ENCODE measurements at regions not wholly inside any gene's neighbourhood (a gene's known extent, or its start where the extent isn't known, plus 50 kb on each side); places are given as distances from the start of the nearest gene placed in this dataset.

DNA sequence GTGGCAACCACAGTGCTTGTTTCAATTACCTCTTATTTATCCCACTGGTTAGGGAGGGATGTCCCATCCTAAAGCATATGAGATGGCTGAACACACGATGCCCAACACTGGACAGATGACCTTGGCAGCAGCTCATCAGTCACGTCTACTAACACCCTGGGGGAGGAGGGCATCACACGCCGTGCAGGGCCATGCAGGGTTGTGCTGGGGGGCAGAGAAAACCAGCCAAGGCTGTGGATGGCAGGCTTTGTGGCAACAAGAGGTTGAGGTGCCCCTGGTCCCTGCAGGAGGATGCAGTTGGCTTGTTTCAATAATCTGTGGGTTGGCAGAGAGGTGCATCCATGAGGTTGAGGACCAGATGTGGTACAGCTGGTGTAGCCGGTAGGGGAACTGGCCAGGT lies 293.7 kb upstream of the SULF2 start:
- DNase-seq (ENCODE audit: low spot score): no peak

DNA sequence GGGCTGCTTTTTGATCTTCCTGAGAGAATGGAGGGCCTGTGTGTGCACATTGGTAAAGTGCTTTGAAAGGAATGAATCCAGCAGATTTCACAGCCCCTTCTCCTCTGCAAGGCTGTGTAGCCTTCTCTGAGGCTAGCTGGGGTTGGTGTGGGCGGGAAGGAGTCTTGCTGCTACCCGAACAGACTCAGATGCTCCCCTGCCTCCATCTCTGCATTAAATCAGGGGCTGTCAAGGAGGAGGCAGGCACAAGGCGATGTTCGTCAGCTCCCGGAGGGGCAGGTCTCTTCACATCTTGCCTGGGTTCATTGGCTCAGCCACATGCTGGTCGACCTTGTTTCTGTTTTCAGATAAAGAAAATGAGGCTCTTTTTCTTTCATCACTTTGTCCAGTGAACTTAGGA lies 291.5 kb upstream of the SULF2 start:
- no peak for DNase-seq (ENCODE audit: low spot score)

DNA sequence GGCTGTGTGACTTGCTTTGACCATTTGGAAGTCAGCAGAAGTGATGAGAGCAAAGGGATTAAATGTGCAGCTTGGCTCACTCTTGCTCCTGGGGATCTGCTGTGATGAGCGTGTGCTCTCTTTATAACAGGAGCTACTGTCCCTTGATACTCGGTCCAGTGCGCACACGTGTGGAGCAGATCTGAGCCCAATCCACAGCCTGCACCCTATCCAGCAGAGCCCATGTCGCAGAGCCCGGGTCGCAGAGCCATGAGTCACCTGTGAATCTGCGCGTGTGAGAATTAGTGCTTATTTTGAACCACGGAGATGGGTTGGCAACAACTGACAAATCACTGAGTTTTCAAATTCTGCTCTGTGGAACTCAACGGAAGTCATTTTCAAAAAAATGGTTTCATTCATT lies 291.0 kb upstream of the SULF2 start:
- DNase-seq (ENCODE audit: low spot score): no peak

DNA sequence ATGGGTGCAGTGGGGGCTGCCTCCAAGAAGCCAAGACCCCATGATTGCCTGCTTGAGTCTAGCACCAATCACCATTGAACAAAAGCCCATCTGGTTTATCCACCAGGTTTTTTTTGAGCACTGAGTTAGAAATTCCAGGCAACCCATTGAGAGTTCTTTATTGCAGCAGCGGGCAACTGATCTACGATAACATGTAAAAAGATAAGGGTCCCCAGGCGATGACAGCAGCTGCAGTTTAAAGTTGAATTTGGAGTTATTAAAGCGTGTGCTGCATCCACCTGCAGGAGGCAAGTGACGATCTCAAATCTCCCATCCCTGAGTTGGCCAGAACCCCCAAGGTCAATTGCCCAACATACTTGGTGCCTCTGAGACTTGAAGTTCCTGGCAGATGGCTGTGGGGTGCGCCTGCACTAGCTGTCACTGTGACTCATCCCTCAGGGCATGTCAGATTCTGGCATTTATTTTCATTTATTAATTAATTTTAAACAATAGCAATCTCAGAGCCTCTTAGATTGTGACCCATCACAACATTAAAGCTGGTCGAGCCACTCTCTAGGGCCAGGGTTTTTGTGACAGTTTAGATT lies 290.4 kb upstream of the SULF2 start:
- DNase-seq (ENCODE audit: low spot score): no peak

DNA sequence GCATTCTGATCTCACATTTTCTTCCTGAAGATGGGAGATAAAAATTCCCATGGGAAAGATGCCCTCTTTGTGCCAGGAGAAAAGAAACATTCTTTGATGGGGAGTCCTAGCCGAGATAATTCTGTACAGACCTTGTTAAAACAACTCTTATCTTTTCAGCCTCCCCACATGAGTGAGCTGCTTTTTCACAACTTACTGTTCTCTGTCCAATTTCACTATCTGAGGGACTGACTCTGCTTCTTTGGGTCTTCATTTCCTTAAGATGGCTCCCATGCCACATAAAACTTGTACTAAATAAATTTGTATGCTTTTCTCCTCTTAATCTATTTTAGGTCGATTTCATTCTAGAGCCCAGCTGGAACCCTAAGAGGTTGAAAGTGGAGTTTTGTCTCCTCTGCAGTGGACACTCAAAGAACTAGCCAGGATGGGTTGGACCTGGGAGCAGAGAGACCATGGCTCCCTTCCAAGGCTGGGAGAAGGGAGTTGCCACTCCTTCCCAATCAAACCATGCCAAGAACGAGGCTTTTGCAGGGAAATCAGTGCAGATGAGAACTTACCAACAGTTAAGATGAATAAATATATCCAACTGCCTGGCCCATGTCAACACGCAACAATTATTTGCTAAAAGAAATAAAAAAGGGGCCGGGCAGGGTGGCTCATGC lies 285.8 kb upstream of the SULF2 start:
- no peak for DNase-seq (ENCODE audit: low spot score)

DNA sequence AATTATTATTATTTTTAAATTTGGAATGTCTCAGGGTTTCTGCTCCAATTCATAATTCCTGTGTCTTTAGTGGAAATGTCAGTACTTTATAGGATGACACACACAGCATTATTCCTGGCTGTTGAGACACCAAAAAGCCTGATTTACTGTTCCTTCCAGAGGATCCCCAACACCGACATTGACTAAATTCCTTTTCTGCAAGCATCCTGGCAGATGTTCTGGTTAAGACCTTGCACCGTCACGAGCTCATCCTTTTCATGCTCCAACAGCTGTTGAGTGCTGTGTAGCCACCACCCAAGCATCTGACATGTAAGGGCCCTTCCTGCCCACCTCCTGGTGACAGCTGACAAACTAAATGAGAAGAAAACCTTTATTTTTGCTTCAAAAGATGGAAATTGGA lies 284.3 kb upstream of the SULF2 start:
- no peak for DNase-seq (ENCODE audit: low spot score)

DNA sequence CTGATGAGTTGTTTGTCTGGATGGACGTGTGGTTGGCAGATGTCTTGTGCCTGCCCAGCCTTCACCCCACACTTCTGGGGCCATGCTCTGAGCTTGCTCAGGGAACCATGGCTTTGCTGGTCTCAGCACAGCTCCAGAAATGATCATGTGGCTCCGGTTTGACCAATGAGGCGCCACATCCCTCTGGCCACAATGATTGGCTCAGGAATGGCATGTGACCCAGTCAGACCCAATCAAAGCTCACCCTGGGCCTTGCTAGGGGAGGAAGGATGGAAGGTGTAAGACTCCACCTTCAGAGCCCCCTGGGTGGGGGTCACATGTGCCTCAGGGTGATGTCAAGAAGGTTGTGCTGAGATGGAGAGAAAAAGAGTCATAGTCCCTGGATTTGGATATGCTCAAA lies 281.6 kb upstream of the SULF2 start:
- no peak for DNase-seq (ENCODE audit: low spot score)

DNA sequence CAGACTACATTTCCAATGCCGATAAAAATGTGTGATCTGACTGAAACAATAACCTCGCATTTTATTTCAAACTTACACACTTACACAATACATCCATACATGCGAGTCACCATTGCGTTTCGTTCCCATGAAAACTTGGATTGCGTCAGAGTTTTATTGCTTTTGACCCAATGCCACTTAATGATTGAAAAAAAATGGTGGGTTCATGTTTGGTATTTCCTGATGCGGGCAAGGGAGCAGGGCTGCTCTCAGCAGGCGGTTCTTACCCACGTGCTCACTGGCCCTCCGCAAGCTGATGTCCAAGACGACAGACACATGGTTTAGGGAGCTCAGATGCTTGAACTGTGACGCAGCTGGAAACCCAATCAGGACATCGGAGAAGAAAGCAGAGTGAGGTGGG lies 281.0 kb upstream of the SULF2 start:
- DNase-seq (ENCODE audit: low spot score): no peak

DNA sequence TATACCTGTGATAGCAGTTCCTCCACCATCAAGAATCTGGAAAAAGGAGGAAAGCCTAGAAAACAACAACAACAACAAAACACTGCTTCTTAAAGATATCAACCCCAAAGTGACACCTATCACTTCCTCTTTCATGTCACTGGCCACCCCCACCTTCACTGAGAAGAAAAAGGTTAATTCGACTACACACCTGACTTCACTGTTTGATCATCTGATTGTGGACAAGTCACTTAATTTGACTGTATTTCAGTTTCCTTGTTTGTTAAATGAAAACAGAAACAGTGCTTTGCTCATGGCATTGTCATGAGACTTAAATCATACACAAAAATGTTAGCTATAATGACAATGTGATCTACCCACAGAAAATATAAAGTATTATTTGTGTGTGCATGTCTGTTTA lies 280.6 kb upstream of the SULF2 start:
- DNase-seq (ENCODE audit: low spot score): no peak

DNA sequence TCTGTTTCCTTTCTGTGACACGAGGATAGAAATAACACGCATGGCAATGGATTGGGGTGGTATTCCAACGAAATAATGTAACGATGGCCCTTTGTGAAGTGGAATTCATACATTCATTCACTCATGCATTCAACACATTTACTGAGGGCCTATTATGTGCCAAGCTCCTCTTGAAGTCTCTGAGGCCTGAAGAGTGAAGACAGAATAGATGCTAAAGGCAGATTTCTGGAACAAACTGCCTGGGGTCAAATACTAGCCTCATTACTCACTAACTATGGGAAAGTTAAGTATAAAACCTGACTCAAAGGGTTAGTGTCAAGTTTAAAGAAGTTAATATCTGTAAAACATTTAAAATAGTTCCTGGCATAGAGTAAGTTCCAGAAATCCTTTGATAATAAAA lies 279.6 kb upstream of the SULF2 start:
- DNase-seq (ENCODE audit: low spot score): no peak

DNA sequence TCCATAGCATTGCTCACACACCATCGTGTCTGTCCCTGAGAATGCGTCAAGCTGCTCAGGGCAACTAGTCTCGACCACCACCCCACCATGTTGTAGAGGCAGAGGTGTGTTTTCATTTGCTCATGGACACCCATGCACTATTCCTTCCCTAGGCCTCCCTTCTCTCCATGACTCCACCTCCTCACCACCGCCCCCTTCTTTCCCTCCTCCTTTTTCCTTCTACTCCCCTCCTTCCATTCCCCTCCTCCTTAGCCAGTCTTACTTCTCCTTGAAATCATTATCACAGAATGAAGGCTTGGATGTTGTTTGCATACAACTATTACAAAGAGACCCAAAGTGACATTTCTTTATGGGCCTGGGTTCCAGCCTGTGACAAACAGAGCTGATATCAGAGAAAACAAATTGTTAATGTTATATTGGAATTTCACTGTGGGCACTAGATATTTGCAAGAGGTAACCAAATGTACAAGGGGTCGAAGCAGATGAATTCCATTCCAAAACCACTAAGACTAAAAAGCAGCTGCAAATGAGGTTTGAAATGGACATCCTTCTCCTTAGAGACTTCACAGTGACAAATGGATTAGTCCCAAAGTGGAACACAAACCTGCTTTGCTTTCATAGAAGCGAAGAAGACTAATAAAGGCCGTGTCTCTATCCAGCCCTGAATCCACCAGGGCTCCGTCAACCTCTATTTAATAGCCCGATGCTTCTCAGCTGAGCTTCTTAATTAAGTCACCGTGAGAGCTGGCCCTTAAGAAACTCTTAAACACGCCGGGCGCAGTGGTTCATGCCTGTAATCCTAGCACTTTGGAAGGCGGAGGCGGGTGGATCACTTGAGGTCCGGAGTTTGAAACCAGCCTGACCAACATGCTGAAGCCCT lies 275.8 kb upstream of the SULF2 start:
- DNase-seq (ENCODE audit: low spot score): no peak

DNA sequence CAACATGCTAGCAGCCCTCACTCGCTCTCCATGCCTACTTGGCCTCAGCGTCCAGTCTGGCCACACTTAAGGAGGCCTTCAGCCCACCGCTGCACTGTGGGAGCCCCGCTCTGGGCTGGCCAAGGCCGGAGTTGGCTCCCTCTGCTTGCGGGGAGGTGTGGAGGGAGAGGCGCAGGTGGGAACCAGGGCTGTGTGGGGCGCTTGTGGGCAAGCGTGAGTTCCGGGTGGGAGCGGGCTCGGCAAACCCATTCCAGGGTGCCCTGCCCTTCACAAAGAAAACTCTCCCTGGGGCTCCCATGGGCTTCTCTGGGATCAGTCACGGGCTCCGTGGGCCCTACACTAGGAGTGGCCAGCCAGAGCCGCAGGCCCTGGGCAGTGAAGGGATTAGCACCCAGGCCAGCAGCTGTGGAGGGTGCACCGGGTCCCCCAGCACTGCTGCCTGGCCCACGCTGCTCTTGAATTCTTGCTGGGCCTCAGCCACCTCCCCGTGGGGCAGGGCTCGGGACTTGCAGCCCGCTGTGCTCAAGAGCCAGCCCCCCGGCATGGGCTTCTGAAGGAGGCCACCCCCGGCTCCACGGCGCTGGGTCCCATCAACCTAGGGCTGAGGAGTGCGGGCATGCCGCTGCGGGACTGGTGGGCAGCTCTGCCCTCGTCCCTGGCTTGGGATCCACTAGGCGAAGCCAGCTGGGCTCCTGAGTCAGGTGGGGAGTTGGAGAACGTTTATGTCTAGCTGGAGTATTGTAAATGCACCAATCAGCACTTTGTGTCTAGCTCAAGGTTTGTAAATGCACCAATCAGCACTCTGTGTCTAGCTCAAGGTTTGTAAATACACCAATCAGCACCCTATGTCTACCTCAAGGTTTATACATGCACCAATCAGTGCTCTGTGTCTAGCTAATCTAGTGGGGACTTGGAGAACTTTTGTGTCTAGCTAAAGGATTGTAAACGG lies 273.6 kb upstream of the SULF2 start:
- DNase-seq (ENCODE audit: low spot score): no peak

DNA sequence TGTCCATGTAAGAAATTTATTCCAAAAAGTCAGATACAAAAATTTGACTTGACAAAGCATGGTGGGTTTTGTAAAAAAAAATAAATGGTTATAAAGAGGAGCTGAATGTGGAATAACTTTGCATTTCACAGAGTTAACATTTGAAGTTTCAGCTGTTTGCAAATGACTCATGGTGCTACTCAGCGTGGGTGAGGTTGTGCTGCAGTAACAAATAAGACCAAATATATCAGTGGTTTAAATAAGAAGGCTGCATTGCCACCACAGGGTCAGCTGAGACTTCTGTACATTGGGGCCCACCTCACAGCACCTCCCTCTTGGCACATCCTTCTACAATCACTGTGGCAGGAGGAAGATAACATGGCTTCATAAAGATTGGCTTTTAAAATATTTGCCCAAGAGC lies 272.5 kb upstream of the SULF2 start:
- DNase-seq (ENCODE audit: low spot score): no peak

DNA sequence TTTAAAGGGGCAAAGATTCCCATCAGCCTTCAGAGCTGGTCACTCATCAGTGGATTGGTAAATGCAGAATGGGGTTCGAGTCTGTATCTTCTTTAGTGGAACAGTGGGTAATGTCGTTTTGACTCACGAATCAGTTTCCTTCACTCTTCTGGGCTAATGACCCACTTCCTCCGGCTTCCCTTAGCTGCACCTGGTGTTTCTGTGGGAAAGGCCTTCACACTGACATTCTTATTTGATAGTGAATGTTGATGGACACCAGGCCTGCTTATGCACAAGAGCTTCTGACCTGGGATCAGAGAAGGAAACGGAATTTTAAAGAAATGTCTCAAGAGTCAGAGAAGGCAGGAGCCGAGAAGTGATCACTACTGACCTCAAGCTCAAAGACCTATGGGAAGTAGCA lies 272.0 kb upstream of the SULF2 start:
- no peak for DNase-seq (ENCODE audit: low spot score)

DNA sequence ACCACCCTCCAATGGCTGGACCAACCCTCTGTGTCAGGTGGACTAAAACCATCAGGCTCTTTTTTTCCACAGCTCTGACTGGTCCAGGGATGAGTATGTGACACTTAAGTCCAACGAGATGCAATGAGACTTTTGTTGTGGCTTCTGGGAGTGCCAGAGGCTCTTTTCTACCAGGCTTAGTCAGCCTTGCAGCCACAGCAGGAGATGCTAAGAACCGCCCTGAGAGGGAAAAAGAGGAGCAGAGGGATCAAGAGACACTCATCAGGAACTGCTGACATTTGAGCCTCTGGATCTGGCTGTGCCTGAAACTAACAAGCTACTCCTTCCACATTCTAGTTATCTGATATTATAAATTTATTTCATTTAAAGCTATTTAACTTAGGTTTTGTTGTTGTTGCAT lies 270.9 kb upstream of the SULF2 start:
- DNase-seq (ENCODE audit: low spot score): no peak

DNA sequence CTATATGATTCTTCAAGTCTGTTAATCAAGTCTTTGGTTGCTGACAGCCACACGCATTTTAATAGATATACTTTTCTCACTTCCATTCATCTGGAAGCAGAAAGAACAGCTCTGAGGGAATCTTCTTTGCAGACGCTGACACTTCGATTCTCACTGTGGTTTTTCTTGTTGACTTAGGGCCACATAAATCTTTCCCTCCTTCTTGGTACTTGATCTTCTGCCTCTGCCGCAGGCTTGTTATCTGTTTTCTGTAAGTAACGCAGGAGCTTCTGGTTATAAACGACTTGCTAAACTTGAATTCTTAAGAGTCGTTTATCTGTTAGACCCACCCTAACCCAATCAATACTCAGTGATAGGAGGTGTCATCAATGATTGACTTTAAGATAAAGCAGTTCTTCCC lies 268.8 kb upstream of the SULF2 start:
- no peak for DNase-seq (ENCODE audit: low spot score)

DNA sequence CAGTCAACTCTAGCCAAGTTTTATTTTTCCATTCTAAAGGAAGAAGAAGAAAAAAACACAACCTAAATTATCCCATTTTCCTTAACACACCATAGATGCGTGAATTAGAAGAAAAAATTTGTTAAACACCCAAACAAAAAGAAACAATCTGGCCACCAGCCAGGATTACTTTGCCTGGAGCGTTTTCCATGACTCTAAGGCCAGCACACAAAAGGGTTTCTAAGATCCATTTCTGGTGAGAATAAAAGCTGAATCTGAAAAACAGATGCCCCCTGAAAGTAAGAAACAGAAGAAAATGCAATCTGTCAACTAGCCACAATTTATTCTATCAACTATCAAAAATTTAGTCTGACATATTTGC lies 267.2 kb upstream of the SULF2 start:
- DNase-seq (ENCODE audit: low spot score): no peak

DNA sequence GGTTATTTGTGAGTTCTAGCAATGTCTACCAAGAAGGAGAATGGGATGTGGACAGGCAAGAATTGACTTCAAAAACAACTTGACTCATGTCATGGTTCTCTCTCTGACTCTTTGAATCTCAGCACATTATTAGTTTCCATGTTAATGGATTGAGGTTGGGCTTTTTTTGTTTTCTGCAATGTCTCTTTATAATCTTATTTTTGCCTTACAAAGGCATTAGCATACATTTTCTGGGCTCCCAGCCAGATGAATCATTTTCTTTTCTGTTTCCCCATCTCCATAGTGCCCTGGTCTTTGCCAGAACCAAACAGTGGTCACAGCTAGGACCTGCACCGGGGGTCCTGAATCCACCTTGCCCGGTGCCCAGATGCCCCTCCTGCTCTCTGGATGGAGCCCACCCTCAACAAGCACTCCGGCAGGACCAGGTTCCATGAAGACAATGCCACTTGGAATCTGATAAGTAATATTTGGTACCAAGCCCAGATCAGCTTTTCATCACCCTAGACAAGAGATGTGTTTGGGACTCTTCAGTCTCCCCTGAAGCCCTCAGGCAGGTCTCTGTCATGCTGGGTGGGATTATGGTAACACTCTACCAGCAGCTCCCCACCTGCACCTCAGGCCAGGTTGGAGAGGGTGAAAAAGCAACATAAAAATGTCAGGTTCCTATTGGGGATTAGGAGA lies 266.7 kb upstream of the SULF2 start:
- peak; percentile 19 for DNase-seq (ENCODE audit: low spot score)

DNA sequence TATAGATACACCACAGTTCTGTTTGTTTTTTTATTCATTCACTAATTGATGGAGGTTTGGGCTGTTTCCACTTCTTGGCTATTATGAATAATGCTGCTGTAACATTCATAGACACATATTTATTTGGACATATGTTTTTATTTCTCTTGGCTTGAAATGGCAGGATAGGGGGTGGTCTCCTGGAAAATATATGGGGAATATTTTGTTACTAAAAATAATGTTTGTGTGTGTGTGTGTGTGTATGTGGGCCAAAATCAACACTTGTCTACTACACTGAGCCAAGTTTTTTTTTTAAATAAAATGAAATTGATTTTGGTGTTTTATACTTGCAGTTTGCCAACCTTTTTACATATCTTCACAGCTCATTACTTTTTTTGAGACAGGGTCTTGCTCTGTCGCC lies 264.4 kb upstream of the SULF2 start:
- no peak for DNase-seq (ENCODE audit: low spot score)

DNA sequence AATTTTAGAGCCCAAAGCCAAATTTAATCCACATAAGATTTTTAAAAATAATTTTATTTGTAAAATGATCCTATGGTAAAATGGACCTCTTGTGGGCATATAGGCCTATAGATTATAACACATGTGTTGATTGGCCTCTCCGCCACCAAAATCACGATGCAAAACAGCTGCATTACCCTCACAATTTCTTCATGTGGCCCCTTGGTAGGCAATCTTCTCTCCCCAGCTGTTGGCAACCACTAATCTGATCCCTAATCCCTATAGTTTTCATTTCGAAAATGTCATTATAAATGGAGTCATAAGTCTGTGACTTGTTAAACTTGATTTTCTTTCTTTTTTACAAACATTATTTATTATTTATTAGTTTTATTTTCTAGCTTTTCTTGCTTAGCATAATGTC lies 263.9 kb upstream of the SULF2 start:
- no peak for DNase-seq (ENCODE audit: low spot score)

DNA sequence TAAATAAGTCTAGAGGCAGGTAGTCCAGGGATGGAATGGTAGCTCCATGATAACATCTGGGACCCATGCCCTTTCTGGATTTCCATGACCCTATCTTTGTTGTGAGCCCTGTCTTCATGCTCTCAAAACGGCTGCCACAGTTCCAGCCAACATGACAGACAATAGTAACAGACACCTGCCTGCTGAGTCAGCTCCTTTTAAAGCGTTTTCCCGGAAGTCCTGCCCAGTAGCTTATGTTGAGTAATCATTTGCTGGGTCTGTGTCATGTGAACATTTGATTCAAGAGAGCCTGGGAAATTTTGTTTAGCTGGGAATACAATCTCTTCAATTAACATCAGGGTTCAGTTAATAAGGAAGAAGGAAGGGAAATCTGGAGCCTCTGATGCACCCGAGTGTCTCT lies 262.2 kb upstream of the SULF2 start:
- no peak for DNase-seq (ENCODE audit: low spot score)

DNA sequence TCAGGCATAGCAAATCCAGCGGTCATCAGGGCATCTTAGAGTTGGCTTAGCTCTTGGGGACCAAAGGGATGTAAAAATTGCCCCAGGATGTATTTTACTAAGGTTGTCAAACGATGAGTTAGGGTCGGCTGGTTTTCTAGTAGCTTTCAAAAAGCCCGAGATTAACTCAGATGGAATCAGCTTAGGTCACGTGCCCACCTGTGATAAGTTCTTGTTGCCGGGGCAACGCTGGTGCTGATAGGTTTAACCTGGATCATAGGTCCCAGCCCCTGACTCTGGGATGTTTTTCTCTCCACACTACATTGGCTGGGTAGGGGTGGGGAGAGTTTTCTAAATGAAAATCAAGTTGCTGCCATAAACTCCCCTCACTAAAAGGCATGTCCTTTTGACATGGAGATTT lies 257.3 kb upstream of the SULF2 start:
- no peak for DNase-seq (ENCODE audit: low spot score)
